OCI-LY3 (cell line): ENCODE measurements at regions not wholly inside any gene's neighbourhood (a gene's known extent, or its start where the extent isn't known, plus 50 kb on each side); places are given as distances from the start of the nearest gene placed in this dataset.

ENCODE experiments used
- H2AFZ ChIP-seq: fragments of 200-600, 300-600 bp; shearing (Covaris generic); 2 replicates; pipeline ENCODE4 v1.6.0; 2014; ENCODE audit warnings: antibody characterized with exemption, low read depth, low read length
- H3K27ac ChIP-seq: fragments of 200-600, 300-600 bp; sonication (generic); 2 replicates; pipeline ENCODE4 v1.5.1; 2014; ENCODE audit warnings: mild to moderate bottlenecking, low read length, moderate library complexity, mixed read lengths
- H3K27me3 ChIP-seq: fragments of 200-600, 300-600 bp; sonication (generic); 2 replicates; pipeline ENCODE4 v1.6.1; 2014; ENCODE audit warnings: low read depth, low read length, mixed read lengths
- H3K36me3 ChIP-seq: fragments of 200-600, 300-600 bp; sonication (generic); replicated peaks from 2 replicates; pipeline ENCODE3; 2014; ENCODE audit warnings: low read depth, low read length, mixed read lengths
- H3K4me1 ChIP-seq: fragments of 300-600, 200-600 bp; sonication (generic); 2 replicates; pipeline ENCODE4 v1.6.1; 2014; ENCODE audit warnings: low read length, mixed read lengths
- H3K4me2 ChIP-seq: fragments of 200-600, 300-600 bp; sonication (generic); 2 replicates; pipeline ENCODE4 v1.6.1; 2014; ENCODE audit warnings: low read length, mixed read lengths
- H3K4me3 ChIP-seq: fragments of 300-600, 200-600 bp; sonication (generic); 2 replicates; pipeline ENCODE4 v1.5.1; 2014; ENCODE audit warnings: antibody characterized with exemption, mild to moderate bottlenecking, low read length, moderate library complexity
- H3K79me2 ChIP-seq: fragments of 300-600, 200-600 bp; shearing (Covaris generic); 2 replicates; pipeline ENCODE4 v1.6.1; 2014; ENCODE audit warnings: mild to moderate bottlenecking, low read length, mixed read lengths
- H3K9ac ChIP-seq: fragments of 300-600, 200-600 bp; shearing (Covaris generic); 2 replicates; pipeline ENCODE4 v1.6.0; 2014; ENCODE audit warnings: mild to moderate bottlenecking, low read length, moderate library complexity
- H3K9me3 ChIP-seq: fragments of 200-600, 300-600 bp; shearing (Covaris generic); 2 replicates; pipeline ENCODE4 v1.6.1; 2014; ENCODE audit warnings: low read length, mixed read lengths; ENCODE audit not compliant: insufficient read depth
- H4K20me1 ChIP-seq: fragments of 200-600, 300-600 bp; sonication (generic); 2 replicates; pipeline ENCODE4 v1.6.1; 2016; ENCODE audit warnings: low read length, mixed read lengths; ENCODE audit not compliant: insufficient read depth
- EZH2phosphoT487 ChIP-seq: fragments of 200-600 bp; shearing (Covaris generic); IDR thresholded peaks from 2 replicates; pipeline ENCODE4 v1.6.1; 2018; ENCODE audit warnings: antibody characterized with exemption, mixed run types, low read depth
- TF ChIP-seq, protein P1 (sequence below): fragments of 200-600, 300-600 bp; sonication (generic); IDR thresholded peaks from 2 replicates; pipeline ENCODE4 v1.5.1; 2014; ENCODE audit warnings: antibody characterized with exemption, low read length, low read depth

DNA sequence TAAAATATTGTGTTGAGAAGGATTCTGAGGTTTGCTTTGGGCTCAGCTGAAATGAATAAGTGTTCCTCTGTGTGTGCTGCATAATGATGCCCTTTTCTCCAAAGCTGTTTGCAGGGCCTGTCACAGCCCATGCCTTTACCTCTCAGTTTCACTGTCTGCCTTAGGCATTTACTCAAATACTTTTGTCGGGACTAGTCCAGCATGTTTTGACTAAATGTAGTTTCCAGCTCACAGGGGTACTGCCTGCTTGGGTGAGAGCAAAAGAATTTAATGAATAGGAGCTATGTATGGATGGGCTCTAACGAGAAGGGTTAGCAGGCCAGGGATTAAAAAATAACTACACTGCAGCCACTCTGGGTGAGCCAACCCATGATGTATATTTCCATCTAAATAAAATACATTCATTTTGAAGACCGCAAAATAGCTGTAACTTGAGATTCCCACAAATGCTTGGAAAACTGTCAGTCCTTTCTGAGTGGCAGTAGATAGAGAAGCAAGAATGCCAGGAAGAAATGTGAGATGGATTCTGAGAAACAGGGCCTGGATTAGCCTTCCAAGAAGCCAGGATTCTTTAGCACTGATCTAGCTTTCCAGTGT, 549.2 kb upstream of the TBL1XR1 start:
- H3K4me1 ChIP-seq: peaks cover 27% of the 10 kb centered on the region
- no peak overlapping the region for H3K4me2 ChIP-seq
- no peak overlapping the region for H3K27ac ChIP-seq
- no peaks in the 10 kb centered on the region for H4K20me1 ChIP-seq
- H3K9me3 ChIP-seq: no peaks in the 10 kb centered on the region
- no peaks in the 10 kb centered on the region for H3K36me3 ChIP-seq
- H3K9ac ChIP-seq: no peak overlapping the region
- H2AFZ ChIP-seq: no peak overlapping the region
- no peaks in the 10 kb centered on the region for H3K27me3 ChIP-seq
- H3K79me2 ChIP-seq: no peaks in the 10 kb centered on the region
- H3K4me3 ChIP-seq: no peak overlapping the region
- TF ChIP-seq EZH2phosphoT487: no peak
- TF ChIP-seq, protein P1, sequence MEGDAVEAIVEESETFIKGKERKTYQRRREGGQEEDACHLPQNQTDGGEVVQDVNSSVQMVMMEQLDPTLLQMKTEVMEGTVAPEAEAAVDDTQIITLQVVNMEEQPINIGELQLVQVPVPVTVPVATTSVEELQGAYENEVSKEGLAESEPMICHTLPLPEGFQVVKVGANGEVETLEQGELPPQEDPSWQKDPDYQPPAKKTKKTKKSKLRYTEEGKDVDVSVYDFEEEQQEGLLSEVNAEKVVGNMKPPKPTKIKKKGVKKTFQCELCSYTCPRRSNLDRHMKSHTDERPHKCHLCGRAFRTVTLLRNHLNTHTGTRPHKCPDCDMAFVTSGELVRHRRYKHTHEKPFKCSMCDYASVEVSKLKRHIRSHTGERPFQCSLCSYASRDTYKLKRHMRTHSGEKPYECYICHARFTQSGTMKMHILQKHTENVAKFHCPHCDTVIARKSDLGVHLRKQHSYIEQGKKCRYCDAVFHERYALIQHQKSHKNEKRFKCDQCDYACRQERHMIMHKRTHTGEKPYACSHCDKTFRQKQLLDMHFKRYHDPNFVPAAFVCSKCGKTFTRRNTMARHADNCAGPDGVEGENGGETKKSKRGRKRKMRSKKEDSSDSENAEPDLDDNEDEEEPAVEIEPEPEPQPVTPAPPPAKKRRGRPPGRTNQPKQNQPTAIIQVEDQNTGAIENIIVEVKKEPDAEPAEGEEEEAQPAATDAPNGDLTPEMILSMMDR: no peak

DNA sequence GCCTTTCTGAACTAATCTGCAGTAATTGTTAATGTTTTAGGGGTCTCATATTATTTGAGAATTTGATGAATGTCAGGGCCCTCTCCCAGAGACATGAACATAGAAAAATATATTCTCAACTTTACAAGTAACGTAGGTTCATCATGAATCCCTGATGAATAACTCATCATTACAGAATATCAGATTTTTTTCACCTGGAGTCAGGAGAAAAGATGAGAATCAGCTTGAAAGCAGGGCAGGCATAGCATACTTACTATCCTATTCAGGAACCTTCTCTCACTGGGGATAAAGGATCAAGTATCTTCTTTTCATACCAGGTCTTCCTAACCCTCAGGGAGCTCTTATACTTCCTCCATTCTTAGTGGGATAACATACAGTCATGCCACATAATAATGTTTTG, 552.6 kb upstream of the TBL1XR1 start:
- Histone ChIP-seq H3K4me3 (no peak overlapping the region), H4K20me1 (no peaks in the 10 kb centered on the region), H3K9me3 (no peaks in the 10 kb centered on the region), H3K4me1 (no peaks in the 10 kb centered on the region), H3K36me3 (no peaks in the 10 kb centered on the region), H2AFZ (no peak overlapping the region), H3K27me3 (no peaks in the 10 kb centered on the region), H3K4me2 (no peak overlapping the region), H3K9ac (no peak overlapping the region), H3K27ac (no peak overlapping the region), H3K79me2 (no peaks in the 10 kb centered on the region)
- TF ChIP-seq, protein P1: no peak
- no peak for TF ChIP-seq EZH2phosphoT487

DNA sequence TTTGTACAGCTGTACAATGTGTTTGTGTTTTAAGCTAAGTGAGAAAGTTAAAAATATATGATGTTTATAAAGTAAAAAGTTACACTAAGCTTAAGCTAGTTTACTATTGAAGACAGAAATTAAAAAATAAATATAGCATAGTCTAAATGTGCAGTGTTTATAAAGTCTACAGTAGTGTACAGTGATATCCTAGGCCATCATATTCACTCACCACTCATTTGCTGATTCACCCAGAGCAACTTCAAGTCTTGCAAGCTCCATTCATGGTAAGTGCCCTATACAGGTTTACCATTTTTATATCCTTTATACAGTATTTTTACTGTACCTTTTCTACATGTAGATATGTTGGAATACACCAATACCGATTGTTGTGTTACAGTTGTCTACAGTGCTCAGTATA, 553.2 kb upstream of the TBL1XR1 start:
- TF ChIP-seq EZH2phosphoT487: no peak
- TF ChIP-seq, protein P1: no peak
- Histone ChIP-seq H3K9ac (no peak overlapping the region), H3K79me2 (no peaks in the 10 kb centered on the region), H4K20me1 (no peaks in the 10 kb centered on the region), H3K27ac (no peak overlapping the region), H3K4me2 (no peak overlapping the region), H3K9me3 (no peaks in the 10 kb centered on the region), H3K4me3 (no peak overlapping the region), H3K27me3 (no peaks in the 10 kb centered on the region), H3K36me3 (no peaks in the 10 kb centered on the region), H3K4me1 (no peaks in the 10 kb centered on the region), H2AFZ (no peak overlapping the region)

DNA sequence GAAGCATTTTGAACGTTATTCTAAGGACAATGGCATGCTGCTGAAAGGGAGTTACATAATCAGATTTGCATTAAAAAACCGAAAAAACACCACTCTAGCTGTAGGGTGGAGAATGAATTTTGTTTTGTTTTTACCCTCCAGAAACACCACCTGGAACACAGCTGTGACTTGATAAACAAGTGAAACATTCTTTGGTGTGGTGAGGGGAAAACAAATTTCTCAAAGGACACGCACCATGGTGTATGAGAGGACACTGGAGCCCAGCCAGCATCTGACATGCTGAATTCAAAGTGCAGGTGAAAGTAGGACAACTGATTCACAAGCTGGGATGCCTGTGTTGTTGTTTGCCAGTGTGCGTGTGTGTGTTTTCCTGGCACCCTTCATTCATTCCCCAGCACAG, 554.5 kb upstream of the TBL1XR1 start:
- no peak overlapping the region for H3K27ac ChIP-seq
- no peak overlapping the region for H2AFZ ChIP-seq
- no peak for TF ChIP-seq EZH2phosphoT487
- TF ChIP-seq, protein P1: no peak

More for the DNA sequence above, 554.5 kb upstream of the TBL1XR1 start:
- Histone ChIP-seq H3K9me3 (no peaks in the 10 kb centered on the region), H3K27me3 (no peaks in the 10 kb centered on the region), H3K4me1 (no peaks in the 10 kb centered on the region), H4K20me1 (no peaks in the 10 kb centered on the region), H3K36me3 (no peaks in the 10 kb centered on the region), H3K4me2 (no peak overlapping the region), H3K9ac (no peak overlapping the region), H3K79me2 (no peaks in the 10 kb centered on the region), H3K4me3 (no peak overlapping the region)
